Upper lobe of left lung (tissue), 4 donors: ENCODE measurements at regions not wholly inside any gene's neighbourhood (a gene's known extent, or its start where the extent isn't known, plus 50 kb on each side); places are given as distances from the start of the nearest gene placed in this dataset.

Source experiments
- CTCF ChIP-seq, 6 experiments: fragments of 450-650 bp in 4 of 6; fragments of 200-600 bp in 2 of 6; sonication (generic) in 2 of 6; IDR thresholded peaks; one replicate each; pipeline ENCODE4 v1.5.1; 2016 to 2019; ENCODE audit warnings: antibody characterized with exemption in 6 of 6
- EP300 ChIP-seq, 4 donors: sonication (generic); formaldehyde crosslinking; IDR thresholded peaks; one replicate each; pipeline ENCODE4 v1.5.1; 2017; ENCODE audit warnings: antibody characterized with exemption in 4 of 4, control low read depth in 2 of 4

- TF ChIP-seq CTCF (IDR thresholded peaks at IDR 0.05), result no peak
- TF ChIP-seq EP300 (IDR thresholded peaks at IDR 0.05), result no peak
Measured at GRCh38 chr5:135753990-135754389, 80.5 kb upstream of the SLC25A48 start.
